A673 (cell line): ENCODE measurements at regions not wholly inside any gene's neighbourhood (a gene's known extent, or its start where the extent isn't known, plus 50 kb on each side); places are given as distances from the start of the nearest gene placed in this dataset.

Experiments used
- BruUV-seq: library from RNA; stranded (reverse); fragments of 400-500 nt; replicated peaks from 2 replicates; lab custom pipeline; 2021; lab: Mats Ljungman, UMichigan
- CTCF ChIA-PET: fragments of 300-600 bp; sonication (Branson Sonifier 250); formaldehyde crosslinking; loops from one replicate; lab custom pipeline; 2022; ENCODE audit warnings: antibody characterized with exemption; lab: Charles Lee
- POLR2A ChIA-PET: fragments of 300-600 bp; sonication (Branson Sonifier 250); formaldehyde crosslinking; loops from one replicate; lab custom pipeline; 2022; ENCODE audit warnings: antibody characterized with exemption; ENCODE audit not compliant: low non-redundant PET; lab: Charles Lee
- DNase-seq: peaks from one replicate; pipeline ENCODE4 v3.0.0-alpha.2; 2015; ENCODE audit warnings: low spot score
- H3K27ac ChIP-seq: fragments of 200-600 bp; sonication (generic); 2 replicates; pipeline ENCODE4 v1.5.1; 2016; ENCODE audit warnings: mixed run types, low read depth, mild to moderate bottlenecking, mixed read lengths, antibody characterized with exemption, low read length; ENCODE audit not compliant: poor library complexity, severe bottlenecking
- H3K27me3 ChIP-seq: fragments of 200-600 bp; sonication (generic); replicated peaks from 2 replicates; pipeline ENCODE4 v1.6.1; 2017; ENCODE audit warnings: mixed run types, low read depth, mild to moderate bottlenecking, mixed read lengths, antibody characterized with exemption, low read length; ENCODE audit not compliant: insufficient read depth, poor library complexity
- H3K36me3 ChIP-seq: fragments of 200-600 bp; sonication (generic); 2 replicates; pipeline ENCODE4 v1.6.1; 2016; ENCODE audit warnings: mixed run types, mild to moderate bottlenecking, mixed read lengths, antibody characterized with exemption, low read length; ENCODE audit not compliant: insufficient read depth, poor library complexity, severe bottlenecking
- H3K4me1 ChIP-seq: fragments of 200-600 bp; sonication (generic); 2 replicates; pipeline ENCODE4 v1.6.1; 2017; ENCODE audit warnings: mixed run types, mild to moderate bottlenecking, mixed read lengths, antibody characterized with exemption, low read length; ENCODE audit not compliant: insufficient read depth, poor library complexity, severe bottlenecking
- H3K4me3 ChIP-seq: fragments of 200-600 bp; sonication (generic); 2 replicates; pipeline ENCODE4 v1.5.1; 2016; ENCODE audit warnings: low read depth, mixed run types, mild to moderate bottlenecking, mixed read lengths, low read length; ENCODE audit not compliant: poor library complexity, severe bottlenecking
- H3K9me3 ChIP-seq: fragments of 200-600 bp; sonication (generic); 2 replicates; pipeline ENCODE4 v1.6.1; 2016; ENCODE audit warnings: mixed run types, low read depth, mild to moderate bottlenecking, mixed read lengths, antibody characterized with exemption, low read length; ENCODE audit not compliant: poor library complexity, severe bottlenecking
- CTCF ChIP-seq: fragments of 300-800, 200-600 bp; sonication (generic); conservative IDR thresholded peaks from 2 replicates; pipeline ENCODE4 v1.5.1; 2017; ENCODE audit warnings: low read depth, mild to moderate bottlenecking, antibody characterized with exemption, low read length, moderate library complexity, mixed read lengths
- EZH2 ChIP-seq: fragments of 200-600 bp; sonication (generic); IDR thresholded peaks from 2 replicates; pipeline ENCODE4 v1.6.1; 2017; ENCODE audit warnings: borderline replicate concordance, low read depth, mild to moderate bottlenecking, mixed read lengths, antibody characterized with exemption, low read length; ENCODE audit not compliant: poor library complexity, severe bottlenecking
- intact Hi-C: fragments of 100-400 bp; cut with micrococcal nuclease; formaldehyde crosslinking; loops from one replicate; pipeline ENCODE4 v1.10.0; 2022; ENCODE audit not compliant: unreplicated experiment

DNA sequence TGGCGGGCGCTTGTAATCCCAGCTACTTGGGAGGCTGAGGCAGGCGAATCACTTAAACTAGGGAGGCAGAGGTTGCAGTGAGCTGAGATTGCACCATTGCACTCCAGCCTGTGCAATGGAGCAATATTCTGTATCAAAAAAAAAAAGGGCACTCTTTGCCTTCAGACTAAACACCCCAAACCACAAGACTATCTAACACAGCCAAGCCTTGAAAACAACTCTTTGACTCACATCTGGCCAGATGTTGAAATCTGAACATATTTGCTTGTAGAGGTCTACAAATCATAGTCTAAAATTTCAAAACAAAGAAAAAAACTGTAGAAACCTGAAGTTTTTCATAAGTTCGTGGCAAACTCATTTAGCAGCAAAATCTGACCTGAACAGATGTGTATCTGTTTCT, 94.9 kb downstream of the FAM161A start:
- H3K27ac ChIP-seq = no peak overlapping the region
- H3K27me3 ChIP-seq = no peaks in the 10 kb centered on the region
- H3K9me3 ChIP-seq = no peaks in the 10 kb centered on the region
- no peak overlapping the region for H3K4me3 ChIP-seq
- ChIA-PET POLR2A (no interaction called here), CTCF (no interaction called here)
- no peak for TF ChIP-seq CTCF
- no peak for TF ChIP-seq EZH2
- H3K36me3 ChIP-seq = no peaks in the 10 kb centered on the region
- no peak for DNase-seq
- intact Hi-C loops = no loop called here
- no TSS peak for BruUV-seq
- H3K4me1 ChIP-seq = no peaks in the 10 kb centered on the region

DNA sequence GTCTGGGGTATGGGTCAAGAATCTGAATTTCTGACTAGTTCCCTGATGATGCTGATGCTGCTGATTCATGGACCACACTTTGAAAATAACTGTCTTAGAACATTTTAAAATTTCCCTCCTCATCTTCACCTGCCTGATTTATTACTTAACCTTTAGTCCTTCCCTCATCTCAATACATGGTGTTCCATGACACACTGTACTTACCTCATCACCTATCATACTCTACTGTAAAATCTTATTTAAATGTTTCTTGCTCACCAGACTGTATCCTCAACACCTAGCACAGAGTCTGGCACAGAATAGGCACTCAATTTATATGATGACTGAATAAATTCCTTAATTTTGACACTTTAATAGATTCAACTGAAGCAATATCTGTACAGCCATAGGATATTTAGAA, 95.7 kb downstream of the FAM161A start:
- H3K4me3 ChIP-seq = no peak overlapping the region
- no peaks in the 10 kb centered on the region for H3K9me3 ChIP-seq
- no peaks in the 10 kb centered on the region for H3K36me3 ChIP-seq
- H3K27ac ChIP-seq = no peak overlapping the region
- BruUV-seq = no TSS peak
- CTCF ChIA-PET = no interaction called here
- DNase-seq = no peak
- intact Hi-C loops = no loop called here
- POLR2A ChIA-PET = no interaction called here
- TF ChIP-seq CTCF = no peak
- no peak for TF ChIP-seq EZH2
- H3K4me1 ChIP-seq = no peaks in the 10 kb centered on the region
- no peaks in the 10 kb centered on the region for H3K27me3 ChIP-seq

DNA sequence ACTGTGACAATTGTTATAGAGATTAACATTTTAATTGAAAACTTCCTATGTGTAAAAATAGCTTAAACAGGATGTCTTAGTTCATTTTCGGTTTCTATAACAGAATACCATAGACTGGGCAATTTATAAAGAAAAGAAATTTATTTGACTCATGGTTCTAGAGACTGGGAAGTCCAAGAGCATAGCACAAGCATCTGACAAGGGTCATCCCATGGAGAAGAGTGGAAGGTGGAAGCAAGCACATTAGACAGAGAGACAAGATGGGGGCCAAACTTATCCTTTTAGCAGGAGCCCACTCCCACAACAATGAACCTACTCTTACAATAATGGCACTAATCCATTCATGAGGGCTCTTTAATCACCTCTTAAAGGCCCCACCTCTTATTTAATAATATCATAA, 100.3 kb downstream of the FAM161A start:
- Histone ChIP-seq H3K9me3 (no peaks in the 10 kb centered on the region), H3K27ac (no peak overlapping the region), H3K4me1 (no peaks in the 10 kb centered on the region), H3K36me3 (no peaks in the 10 kb centered on the region), H3K27me3 (no peaks in the 10 kb centered on the region), H3K4me3 (no peak overlapping the region)
- ChIA-PET POLR2A (no interaction called here), CTCF (no interaction called here)
- TF ChIP-seq CTCF = no peak
- TF ChIP-seq EZH2 = no peak
- intact Hi-C loops = no loop called here
- no peak for DNase-seq
- BruUV-seq = no TSS peak
